ENCODE measurements at regions not wholly inside any gene's neighbourhood (a gene's known extent, or its start where the extent isn't known, plus 50 kb on each side); places are given as distances from the start of the nearest gene placed in this dataset.

DNA sequence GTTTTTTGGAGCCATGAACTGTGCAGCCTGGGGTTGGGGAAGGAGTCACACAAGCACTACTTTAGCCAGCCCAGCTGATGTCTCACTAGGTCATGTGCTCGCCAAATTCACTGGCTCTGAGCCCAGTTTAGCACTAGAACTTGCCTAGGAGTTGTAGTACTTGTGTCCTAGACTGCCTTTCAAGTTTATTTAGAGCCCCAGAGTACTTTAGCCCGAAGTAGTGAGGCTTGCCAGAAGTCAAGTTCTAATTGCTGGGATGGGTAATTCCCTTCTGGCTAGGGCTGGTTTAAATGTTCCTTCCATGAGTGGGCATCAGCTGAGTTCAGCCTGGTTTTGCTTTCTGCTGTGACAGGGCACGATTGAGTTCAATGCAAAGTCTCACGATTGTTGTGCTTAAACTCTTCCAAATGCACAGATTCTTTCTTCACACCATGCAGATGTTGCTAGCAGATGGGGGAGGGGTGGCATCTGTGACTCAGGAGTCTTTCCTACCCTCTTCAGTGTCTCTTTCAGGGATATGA lies 228.2 kb upstream of the ZPLD1 start:
- no peak for DNase-seq
- intact Hi-C loops (cut with DNase I), result no loop called here

DNA sequence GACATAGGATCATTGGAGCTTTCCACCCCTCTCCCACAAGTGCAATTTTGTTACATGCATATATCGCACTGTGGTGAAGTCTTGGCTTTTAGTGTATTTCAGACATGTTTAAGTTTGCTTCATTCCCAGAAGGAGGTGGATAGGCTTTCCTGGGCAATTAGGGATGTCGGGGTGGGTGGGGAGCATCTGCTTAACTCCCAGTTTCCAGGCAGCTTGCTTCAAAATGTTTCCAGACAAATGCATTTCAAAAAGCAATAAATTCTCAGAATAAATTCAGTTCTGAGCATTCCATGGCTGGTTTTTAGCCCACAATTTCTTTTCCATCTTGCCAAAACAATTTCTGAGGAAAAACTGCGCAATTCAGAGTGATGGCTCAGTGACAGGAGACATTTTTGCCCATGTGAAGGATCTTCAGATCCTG lies 227.7 kb upstream of the ZPLD1 start:
- intact Hi-C loops (cut with DNase I), result no loop called here
- peak in 1 of 10 donors; percentile 14 for DNase-seq

DNA sequence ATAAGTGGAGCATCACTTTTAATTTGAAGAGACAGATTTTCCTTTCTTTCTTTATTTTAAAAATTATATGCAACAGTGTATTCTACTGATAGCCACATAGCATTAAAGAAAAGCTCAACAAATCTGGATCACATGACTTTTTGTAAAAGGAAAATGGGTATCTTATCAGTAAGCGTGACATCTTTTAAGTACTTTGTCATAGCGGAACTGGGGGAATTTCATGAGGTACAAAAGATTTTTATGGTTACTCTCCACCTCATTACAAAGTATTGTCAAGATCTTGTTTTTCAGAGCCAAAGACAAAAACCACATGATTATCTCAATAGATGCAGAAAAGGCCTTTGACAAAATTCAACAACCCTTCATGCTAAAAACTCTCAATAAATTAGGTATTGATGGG lies 219.6 kb upstream of the ZPLD1 start:
- DNase-seq, result no peak
- intact Hi-C loops (cut with DNase I), result no loop called here

DNA sequence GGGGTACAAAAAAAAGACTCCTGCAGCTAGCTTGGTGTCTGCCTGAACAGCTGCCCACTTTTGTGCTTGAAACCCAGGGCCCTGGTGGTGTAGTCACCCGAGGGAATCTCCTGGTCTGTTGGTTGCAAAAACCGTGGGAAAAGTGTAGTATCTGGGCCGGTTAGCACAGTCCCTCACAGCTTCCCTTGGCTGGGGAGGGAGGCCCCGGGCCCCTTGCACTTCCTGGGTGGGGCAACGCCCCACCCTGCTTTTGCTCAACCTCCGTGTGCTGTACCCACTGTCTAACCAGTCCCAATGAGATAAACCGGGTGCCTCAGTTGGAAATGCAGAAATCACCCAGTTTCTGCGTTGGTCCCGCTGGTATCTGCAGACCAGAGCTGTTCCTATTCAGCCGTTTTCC lies 211.7 kb upstream of the ZPLD1 start:
- DNase-seq, result peak in 1 of 10 donors; percentile 38
- intact Hi-C loops (cut with DNase I), result no loop called here

DNA sequence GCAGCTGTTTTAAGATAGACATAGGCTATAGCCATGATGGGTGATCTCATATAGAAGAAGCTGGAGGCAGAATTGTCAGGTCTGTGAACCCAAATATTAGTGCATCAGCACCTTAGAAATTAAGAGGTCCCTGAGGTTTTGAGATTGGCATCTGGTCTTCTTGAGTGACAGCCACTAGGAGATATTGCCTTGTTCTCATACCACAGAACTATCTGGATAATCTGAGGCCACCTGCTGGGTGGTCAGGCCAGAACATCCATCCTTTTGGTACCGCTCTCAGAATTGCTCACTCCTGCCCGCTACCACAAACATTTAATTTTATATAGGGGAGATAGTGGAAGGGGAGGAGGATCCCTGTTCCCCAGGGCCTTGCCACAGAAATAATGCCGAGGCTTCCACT lies 210.6 kb upstream of the ZPLD1 start:
- intact Hi-C loops (cut with DNase I), result loop anchor here (2.0 kb wide), 1 partner anchor 415 kb away; no protein-coding TSS in a partner anchor
- DNase-seq, result peak in 1 of 10 donors; percentile 40

DNA sequence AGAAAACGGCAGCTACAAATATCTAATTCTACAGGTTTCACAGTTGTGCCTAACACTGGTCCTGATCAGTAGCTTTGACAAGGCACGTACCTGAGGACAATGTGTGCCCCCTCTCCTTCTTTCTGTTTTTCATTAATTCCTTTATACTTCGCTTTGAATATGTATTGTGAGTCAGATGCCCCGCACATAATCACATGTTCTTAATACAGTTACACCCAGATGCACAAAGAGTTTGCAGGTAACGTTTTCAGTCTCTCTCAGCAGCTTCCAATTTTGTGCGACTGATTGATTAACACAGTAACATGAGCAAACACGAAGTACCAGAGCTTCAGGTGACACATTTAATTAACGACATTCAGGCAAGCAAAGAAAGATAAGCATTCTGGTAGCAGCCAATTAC lies 209.8 kb upstream of the ZPLD1 start:
- DNase-seq, result no peak
- intact Hi-C loops (cut with DNase I), result loop anchor here (2.0 to 5.0 kb wide), 2 partner anchors 416 to 528 kb away; no protein-coding TSS in a partner anchor

DNA sequence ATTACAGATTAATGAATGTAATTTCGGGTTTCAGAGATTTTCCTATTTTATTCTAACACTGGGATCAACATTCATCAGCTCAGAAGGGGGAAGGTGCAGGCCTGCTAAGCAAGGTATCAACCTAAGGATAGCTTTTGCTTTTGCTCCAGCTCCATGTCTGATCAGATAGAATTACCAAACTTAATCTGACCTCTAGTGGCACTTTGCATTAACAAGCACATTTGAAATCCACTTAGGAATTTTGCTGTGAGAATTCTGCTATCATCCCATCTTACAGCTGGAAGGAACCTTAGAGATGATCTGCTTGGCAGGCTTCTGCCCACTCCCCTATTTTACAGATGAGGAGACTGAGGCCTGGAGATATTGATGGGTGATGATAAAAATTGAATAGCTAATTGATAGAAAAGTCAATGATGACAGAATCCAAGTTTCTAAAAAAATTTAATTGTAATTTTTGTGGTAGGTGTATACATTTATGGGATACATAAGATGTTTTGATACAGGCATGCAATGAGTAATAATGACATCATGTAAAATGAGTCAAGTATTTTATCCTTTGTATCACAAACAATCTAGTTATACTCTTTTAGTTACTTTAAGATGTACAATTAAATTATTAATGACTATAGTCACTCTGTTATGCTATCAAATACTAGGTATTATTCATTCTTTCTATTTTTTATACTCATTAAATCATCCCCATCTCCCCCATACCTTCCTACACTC lies 209.2 kb upstream of the ZPLD1 start:
- peak in 1 of 10 donors; percentile 29 for DNase-seq
- intact Hi-C loops (cut with DNase I), result loop anchor here (2.0 to 5.0 kb wide), 2 partner anchors 417 to 528 kb away; no protein-coding TSS in a partner anchor

DNA sequence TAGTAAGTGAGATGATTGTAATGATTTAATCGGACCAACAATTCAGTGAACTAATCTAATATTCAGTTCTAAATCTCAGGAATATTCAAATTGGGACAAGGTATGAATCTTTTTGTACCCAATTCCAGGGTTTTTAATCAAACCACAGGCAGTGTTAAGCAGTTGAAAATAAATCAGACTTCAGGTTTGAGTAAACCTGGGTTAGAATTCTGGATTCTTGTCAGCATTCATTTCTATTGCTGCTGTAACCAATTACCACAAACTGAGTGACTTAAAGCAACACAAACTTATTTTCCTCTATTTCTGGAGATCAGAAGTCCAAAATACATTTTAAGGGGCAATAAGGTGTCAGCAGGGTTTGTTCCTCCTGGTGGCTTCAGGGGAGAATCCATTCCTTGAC lies 208.4 kb upstream of the ZPLD1 start:
- no peak for DNase-seq
- intact Hi-C loops (cut with DNase I), result loop anchor here (5.0 kb wide), 1 partner anchor 529 kb away; no protein-coding TSS in a partner anchor

DNA sequence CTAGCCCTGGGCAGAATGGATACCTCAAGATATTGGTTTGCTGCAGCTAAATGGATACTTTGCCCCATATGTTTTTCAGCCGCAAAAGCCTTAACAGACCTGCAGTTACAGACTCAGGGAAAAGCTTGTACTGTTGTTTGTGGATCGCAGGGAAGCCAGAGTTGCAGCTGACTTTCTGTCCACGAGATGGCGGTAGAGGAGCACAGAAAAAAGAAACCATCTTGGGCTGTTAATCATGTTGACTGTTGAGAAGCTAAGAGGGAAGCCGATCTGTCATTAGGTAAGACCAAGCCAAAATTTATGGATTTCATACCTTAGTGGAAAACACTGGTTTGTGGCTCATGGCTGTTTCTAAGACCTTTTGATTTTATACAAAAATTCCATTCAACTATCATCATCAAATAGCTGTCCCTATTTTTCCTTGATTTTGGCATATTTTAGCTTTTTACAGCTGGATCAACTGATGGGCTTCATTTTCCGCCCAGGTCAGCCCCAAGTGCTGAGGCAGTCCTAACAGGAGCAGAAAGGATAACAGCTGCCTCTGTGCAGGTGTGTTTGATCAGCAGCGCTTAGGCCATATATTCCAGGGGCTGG lies 205.7 kb upstream of the ZPLD1 start:
- intact Hi-C loops (cut with DNase I), result loop anchor here (1.0 to 5.0 kb wide), 2 partner anchors 307 to 532 kb away; no protein-coding TSS in a partner anchor
- DNase-seq, result peak; percentile 47 to 96 (median 81)

DNA sequence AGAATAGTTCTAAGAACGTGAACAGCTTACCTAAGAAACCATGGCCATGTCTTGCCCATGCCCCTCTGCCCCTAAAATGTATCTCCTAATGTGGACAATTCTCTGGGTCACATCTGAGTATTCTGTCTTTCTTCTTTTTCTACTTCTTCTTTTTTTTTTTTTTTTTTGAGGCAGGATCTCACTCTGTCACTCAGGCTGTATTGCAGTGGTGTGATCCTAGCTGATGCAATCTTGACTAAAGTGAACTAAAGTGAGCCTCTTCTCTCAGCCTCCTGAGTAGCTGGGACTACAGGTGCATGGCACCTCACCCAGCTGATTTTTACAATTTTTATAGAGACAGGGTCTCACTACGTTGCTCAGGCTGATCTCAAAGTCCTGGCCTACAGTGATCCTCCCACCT lies 204.8 kb upstream of the ZPLD1 start:
- intact Hi-C loops (cut with DNase I), result no loop called here
- DNase-seq, result no peak

DNA sequence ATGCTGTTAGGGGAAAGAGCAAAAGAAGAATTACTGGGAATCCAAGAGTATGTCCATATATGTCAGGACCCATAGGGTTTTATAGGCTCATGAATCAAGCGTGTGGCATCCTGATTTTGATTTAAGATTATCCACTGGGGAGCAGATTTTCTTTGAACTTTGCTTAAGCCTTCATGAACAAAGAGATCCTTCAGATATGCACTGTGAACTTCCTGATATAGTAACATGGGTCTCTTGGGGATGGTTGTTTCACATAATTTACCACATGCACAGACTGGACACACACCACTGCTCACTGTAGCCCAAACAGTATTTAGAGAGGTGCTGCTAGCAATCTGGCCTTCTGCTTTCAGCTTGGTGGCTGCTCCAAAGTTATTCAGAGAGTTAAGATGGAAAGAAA lies 200.9 kb upstream of the ZPLD1 start:
- intact Hi-C loops (cut with DNase I), result no loop called here
- DNase-seq, result no peak

DNA sequence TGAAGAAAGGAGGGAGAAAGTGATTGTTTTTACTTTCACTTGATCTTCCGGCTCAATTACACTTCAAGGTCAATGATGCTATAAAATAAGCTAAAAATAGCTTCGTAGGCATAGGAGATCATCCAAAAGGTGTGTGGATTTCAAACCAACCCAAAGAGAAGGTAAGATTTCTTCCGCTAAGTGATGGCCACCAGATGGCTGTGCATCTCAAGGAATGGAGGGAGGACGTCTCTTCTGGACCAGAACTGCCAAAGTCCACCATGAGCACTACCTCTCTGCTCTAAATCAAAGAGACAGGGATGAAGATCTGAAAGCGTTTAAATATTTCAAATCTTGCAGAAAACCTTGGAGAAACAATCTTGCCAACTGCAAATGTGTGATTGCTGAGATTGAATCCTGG lies 199.1 kb upstream of the ZPLD1 start:
- DNase-seq, result no peak
- intact Hi-C loops (cut with DNase I), result no loop called here

DNA sequence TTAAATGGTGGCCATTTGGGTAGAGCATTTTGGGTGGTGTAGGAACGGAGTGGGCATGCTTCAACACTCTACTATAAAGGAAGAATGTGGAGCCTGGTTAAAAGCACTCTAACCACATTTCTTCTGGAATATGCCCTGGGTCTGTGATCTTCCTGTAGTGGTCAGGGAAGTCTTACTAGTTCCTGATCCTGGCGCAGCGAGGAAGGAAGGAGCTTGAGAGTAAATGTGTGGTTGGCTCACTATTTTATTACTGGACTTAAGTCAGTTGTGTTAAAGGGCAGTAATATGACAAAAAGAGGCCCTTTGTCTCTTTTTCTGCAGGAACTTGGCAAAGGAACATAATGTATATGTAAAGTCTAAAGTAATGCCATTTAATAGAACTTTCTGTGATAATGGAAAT lies 197.6 kb upstream of the ZPLD1 start:
- intact Hi-C loops (cut with DNase I), result no loop called here
- no peak for DNase-seq

DNA sequence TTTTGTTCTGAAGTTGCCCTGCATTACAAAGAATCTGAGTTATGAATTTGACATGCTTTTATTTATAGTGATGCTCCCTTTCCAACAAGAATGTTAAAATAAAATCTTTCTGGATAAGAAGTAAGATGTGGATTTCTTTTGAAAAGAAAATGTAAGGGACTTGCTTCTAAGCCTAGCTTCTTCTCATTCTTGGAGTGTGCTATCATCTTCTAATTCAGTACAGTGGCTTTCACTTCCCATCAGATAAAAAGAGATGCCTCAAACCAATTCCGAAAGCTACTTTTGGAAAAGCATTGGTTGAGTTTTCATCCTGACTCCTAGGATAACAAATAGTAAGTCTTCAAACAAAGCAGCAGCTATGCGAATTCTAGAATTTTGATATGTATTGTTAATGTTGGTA lies 197.0 kb upstream of the ZPLD1 start:
- intact Hi-C loops (cut with DNase I), result no loop called here
- DNase-seq, result no peak

DNA sequence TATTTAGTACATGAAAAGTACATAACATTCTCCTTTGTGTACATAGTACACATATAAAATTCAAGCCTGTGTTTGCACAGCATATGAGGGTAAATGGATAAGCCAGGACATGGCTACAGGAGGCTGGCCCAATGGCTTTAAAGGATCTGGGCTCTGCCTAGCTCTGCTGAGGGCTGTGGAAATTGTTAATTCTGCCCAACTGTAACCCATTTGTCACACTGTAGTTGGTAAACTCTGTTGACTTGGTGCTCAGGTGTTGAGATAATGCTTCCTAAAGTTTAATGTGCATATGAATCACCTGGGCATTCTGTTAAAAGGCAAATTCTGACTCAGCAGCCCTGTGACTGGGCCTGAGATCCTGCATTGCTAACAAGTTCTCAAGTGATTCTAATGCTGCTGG lies 196.5 kb upstream of the ZPLD1 start:
- DNase-seq, result no peak
- intact Hi-C loops (cut with DNase I), result no loop called here

DNA sequence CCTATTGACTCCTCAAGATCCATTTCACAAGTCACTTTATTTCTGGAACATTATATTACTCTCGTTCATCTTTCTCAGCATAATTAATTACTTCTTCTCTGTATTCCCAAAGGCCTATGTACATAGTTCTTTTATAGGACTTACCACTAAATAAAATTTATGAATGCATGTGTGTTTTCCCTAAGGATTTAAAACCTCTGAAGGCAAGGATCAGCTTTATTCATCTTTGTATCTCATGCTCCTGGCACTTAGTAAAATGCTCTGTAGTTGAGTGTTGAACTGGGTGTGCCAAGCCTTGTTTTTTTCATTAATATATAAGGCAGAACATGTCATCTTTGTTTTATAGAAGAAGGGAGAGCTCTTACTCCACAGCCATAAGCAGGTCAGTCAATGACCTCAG lies 194.1 kb upstream of the ZPLD1 start:
- intact Hi-C loops (cut with DNase I), result no loop called here

DNA sequence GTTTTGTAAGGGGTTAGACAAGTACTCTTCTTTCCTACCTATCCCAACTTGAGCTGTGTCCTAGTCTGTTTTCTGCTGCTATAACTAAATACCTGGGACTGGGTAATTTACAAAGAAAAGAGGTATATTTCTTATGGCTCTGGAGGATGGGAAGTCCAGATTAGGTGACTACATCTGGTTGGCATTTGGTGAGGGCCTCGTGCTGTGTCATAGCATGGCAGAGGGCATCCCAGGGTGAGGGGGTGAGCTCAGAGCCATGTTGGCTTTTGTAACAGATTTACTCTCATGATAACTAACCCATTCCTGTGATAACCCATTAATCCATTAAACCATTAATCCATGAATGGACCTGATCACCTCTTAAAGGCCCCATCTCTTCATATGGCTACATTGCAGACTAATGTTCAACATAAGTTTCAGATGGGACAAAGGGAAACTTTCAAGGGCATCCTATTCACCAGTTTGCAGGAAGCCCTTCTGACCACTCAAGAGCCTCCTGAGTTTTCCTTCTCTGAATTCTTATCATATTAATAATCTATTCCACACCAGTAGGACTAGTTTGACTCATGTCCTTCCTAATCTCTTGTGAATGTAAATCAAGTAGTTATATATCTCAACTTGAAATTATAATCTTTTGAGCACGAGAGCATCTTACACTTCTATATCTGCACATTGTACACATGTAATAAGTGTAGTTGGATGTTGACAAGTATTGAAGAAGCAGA lies 185.7 kb upstream of the ZPLD1 start:
- intact Hi-C loops (cut with DNase I), result no loop called here
- DNase-seq, result no peak

More for the DNA sequence above, 194.1 kb upstream of the ZPLD1 start:
- DNase-seq, result no peak

DNA sequence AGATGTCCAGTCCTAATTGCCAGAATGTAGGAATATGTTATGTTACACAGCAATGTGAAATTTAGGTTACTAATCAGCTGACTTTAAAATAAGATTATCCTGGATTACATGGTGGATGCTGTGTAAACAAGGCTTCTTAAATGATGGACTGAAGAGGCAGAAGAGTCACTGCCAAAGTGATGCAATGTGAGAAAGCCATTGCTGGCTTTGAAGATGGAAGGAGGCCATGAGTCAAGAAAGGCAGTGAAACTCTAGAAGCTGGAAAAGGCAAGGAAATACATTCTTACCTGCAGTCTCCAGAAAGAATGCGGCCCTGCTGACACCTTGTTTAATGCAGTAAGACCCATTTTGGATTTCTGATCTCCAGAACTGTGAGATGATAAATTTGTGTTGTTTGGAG lies 179.1 kb upstream of the ZPLD1 start:
- intact Hi-C loops (cut with DNase I), result no loop called here
- no peak for DNase-seq

DNA sequence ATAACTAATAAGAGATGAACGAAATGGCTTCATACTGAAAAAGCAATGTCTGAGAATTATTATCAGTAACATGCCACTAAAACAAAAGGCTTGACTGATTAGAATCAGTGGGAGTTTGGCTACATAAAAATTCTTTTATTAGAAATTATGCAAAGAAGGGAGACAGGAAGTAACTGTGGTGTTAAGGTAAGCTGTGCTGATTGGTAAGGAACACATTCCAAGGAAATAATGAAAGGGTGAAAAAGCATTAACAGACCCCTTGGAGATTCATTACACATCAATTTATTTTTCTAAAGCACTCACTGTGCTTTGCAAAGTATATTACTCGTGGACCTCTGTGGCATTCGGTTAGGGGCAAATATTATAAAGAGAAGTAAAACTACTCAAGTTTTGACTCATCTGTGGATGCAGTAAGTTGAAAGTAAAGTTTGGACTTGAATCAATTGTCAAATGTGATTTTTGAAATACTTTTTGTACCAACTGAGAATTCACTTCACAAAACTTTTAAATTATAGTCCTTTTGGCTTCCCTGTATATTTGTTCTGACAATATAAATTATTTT lies 176.1 kb upstream of the ZPLD1 start:
- intact Hi-C loops (cut with DNase I), result no loop called here
- DNase-seq, result no peak

DNA sequence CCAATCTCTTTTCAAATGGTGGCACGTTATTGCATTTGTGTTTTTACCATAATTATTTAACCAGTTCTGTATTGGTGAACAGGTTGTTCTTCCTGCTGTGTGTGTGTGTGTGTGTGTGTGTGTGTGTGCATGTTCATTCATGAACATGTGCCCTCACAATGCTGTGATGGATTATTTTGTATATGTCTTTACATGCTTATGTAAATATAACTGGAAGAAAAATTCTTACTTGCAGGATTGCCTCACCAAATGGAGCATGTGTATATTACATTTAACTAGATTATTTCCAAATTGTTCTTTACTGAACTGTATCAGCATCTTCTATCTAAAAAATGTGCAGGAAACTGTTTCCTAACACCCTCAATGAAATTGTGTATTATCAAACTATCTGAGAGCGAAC lies 175.2 kb upstream of the ZPLD1 start:
- DNase-seq, result no peak
- intact Hi-C loops (cut with DNase I), result no loop called here

DNA sequence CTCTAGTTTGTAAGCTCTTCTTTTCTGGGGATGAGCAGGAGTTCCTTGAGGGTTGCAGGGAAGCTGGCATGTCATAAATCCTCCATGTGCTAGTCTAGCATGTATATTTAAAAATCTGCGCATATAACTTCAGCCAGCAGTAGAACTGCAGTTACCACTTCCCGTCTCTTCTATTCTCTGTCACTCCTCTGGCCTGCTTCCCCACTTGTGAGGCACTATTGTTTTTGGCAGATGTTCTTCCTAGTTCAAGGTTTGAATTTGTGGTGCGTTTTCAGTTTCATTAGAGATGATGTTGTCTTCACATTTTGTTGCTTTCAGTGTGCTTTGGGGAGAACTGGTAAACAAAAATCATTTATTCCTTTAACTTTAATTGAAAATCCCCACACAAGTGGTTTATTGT lies 169.1 kb upstream of the ZPLD1 start:
- intact Hi-C loops (cut with DNase I), result no loop called here
- DNase-seq, result no peak

Measured in posterior cingulate gyrus (tissue), 11 donors.